WI38 (cell line): ENCODE measurements at regions not wholly inside any gene's neighbourhood (a gene's known extent, or its start where the extent isn't known, plus 50 kb on each side); places are given as distances from the start of the nearest gene placed in this dataset.

Experiments
- H3K4me3 ChIP-seq: 2 replicates; pipeline ENCODE4 v1.5.1; 2011; ENCODE audit warnings: low read depth, mild to moderate bottlenecking, control low read depth, low read length
- CTCF ChIP-seq: IDR thresholded peaks from 2 replicates; pipeline ENCODE4 v1.5.1; 2012; ENCODE audit warnings: low read depth, mild to moderate bottlenecking, control low read depth, low read length

- H3K4me3 ChIP-seq = no peak overlapping the region
- TF ChIP-seq CTCF = no peak
Observed at GRCh38 chr14:98956661-98957060, 315.3 kb downstream of the BCL11B start.

- no peak for TF ChIP-seq CTCF
- H3K4me3 ChIP-seq = no peak overlapping the region
Observed at GRCh38 chr14:98957211-98958047, 314.6 kb downstream of the BCL11B start.

GRCh38 chr14:98958048-98958631, 313.9 kb downstream of the BCL11B start:
- no peak for TF ChIP-seq CTCF
- H3K4me3 ChIP-seq = no peak overlapping the region

- TF ChIP-seq CTCF = no peak
Observed at GRCh38 chr14:98958632-98959031, 313.4 kb downstream of the BCL11B start.

GRCh38 chr14:98959410-98959809, 312.6 kb downstream of the BCL11B start:
- no peak overlapping the region for H3K4me3 ChIP-seq
- TF ChIP-seq CTCF = no peak

More at GRCh38 chr14:98958632-98959031, 313.4 kb downstream of the BCL11B start:
- no peak overlapping the region for H3K4me3 ChIP-seq

- TF ChIP-seq CTCF = no peak
- no peak overlapping the region for H3K4me3 ChIP-seq
Observed at GRCh38 chr14:98959958-98960616, 311.9 kb downstream of the BCL11B start.

- no peak for TF ChIP-seq CTCF
- no peak overlapping the region for H3K4me3 ChIP-seq
Observed at GRCh38 chr14:98960617-98961013, 311.4 kb downstream of the BCL11B start.
